A549 (cell line): ENCODE measurements at regions not wholly inside any gene's neighbourhood (a gene's known extent, or its start where the extent isn't known, plus 50 kb on each side); places are given as distances from the start of the nearest gene placed in this dataset.

Experiments
- ATAC-seq, 2 experiments: fragments of 200-7000 bp in 1 of 2; fragments of >200 bp in 1 of 2; cut with Nextera tagmentation in 1 of 2; cut with Tn5 transposase in 1 of 2; 3 replicates each; pipeline versions ENCODE4 v1.8.0 to v1.9.1; 2018 to 2020; ENCODE audit warnings: mild to moderate bottlenecking in 1 of 2, moderate library complexity in 1 of 2
- CTCF ChIA-PET: fragments of 300-600 bp; sonication (Branson Sonifier 250); formaldehyde crosslinking; extraction: SDS; loops from one replicate; lab custom pipeline; 2021; ENCODE audit warnings: antibody characterized with exemption, inconsistent platforms; lab: Yijun Ruan, JAX
- POLR2A ChIA-PET: fragments of 350-600 bp; formaldehyde crosslinking; extraction: SDS; loops from one replicate; lab custom pipeline; 2021; ENCODE audit warnings: antibody characterized with exemption, inconsistent platforms; lab: Yijun Ruan, JAX
- DNase-seq, 2 experiments: peaks; one replicate each; pipeline versions ENCODE4 v3.0.0 to v3.0.0-alpha.2; 2011 to 2016; ENCODE audit warnings: low read depth in 1 of 2, low spot score in 1 of 2
- FAIRE-seq: peaks from 2 replicates; lab custom pipeline; 2011; peaks lifted over from hg19 to GRCh38; lab: Jason Lieb, UNC
- H3K27ac ChIP-seq, 2 experiments: fragments of >200 bp; sonication (Bioruptor Twin); formaldehyde crosslinking; 3 replicates each; pipeline ENCODE4 v1.5.1; 2016 to 2017
- H3K4me1 ChIP-seq: fragments of >200 bp; sonication (Bioruptor Twin); formaldehyde crosslinking; 3 replicates; pipeline ENCODE4 v1.6.1; 2016
- H3K4me2 ChIP-seq: fragments of >200 bp; sonication (Bioruptor Twin); formaldehyde crosslinking; 3 replicates; pipeline ENCODE4 v1.6.1; 2016
- H3K4me3 ChIP-seq: fragments of >200 bp; sonication (Bioruptor Twin); formaldehyde crosslinking; 3 replicates; pipeline ENCODE4 v1.5.1; 2016
- H3K9me3 ChIP-seq: fragments of >200 bp; sonication (Bioruptor Twin); formaldehyde crosslinking; 3 replicates; pipeline ENCODE4 v1.6.1; 2016
- CBX2 ChIP-seq: fragments of 200-600 bp; sonication (generic); IDR thresholded peaks from 2 replicates; pipeline ENCODE4 v1.6.1; 2016; ENCODE audit warnings: low read depth, mild to moderate bottlenecking, borderline replicate concordance
- CBX8 ChIP-seq: fragments of 200-600 bp; sonication (generic); IDR thresholded peaks from 2 replicates; pipeline ENCODE4 v1.6.1; 2016
- CHD2 ChIP-seq: fragments of 150-350 bp; IDR thresholded peaks from 2 replicates; pipeline ENCODE4 v1.6.1; 2014; ENCODE audit warnings: low read length; ENCODE audit not compliant: partially characterized antibody
- CHD4 ChIP-seq: fragments of 200-600 bp; sonication (generic); IDR thresholded peaks from 2 replicates; pipeline ENCODE4 v1.6.1; 2016; ENCODE audit warnings: antibody characterized with exemption, mild to moderate bottlenecking, borderline replicate concordance
- EHMT2 ChIP-seq: fragments of 200-600 bp; sonication (generic); IDR thresholded peaks from 2 replicates; pipeline ENCODE4 v1.6.1; 2016; ENCODE audit warnings: antibody characterized with exemption, low read depth, mild to moderate bottlenecking, moderate library complexity
- EP300 ChIP-seq, 2 experiments: fragments of >200 bp; sonication (Bioruptor Twin); formaldehyde crosslinking; IDR thresholded peaks; 2 replicates in 1 of 2; 3 replicates in 1 of 2; pipeline ENCODE4 v1.6.1; 2016 to 2017
- FOSB ChIP-seq: fragments of 250-450 bp; sonication (Bioruptor Pico); IDR thresholded peaks from 2 replicates; pipeline ENCODE4 v1.5.0; 2020; ENCODE audit warnings: mild to moderate bottlenecking, moderate library complexity
- FOSL2 ChIP-seq, 2 experiments: fragments of 450-650 bp in 1 of 2; fragments of >200 bp in 1 of 2; sonication (Bioruptor Twin) in 1 of 2; formaldehyde crosslinking; IDR thresholded peaks; 2 replicates each; pipeline versions ENCODE4 v1.5.0 to v1.6.1; 2016 to 2020; ENCODE audit warnings: mild to moderate bottlenecking in 1 of 2, moderate library complexity in 1 of 2
- FOXS1 ChIP-seq: fragments of 250-450 bp; sonication (Bioruptor Pico); IDR thresholded peaks from 2 replicates; pipeline ENCODE4 v1.5.0; 2020; ENCODE audit warnings: mild to moderate bottlenecking, moderate library complexity
- HDAC2 ChIP-seq: fragments of 200-600 bp; sonication (generic); IDR thresholded peaks from 2 replicates; pipeline ENCODE4 v1.6.1; 2016
- HOXB13 ChIP-seq: fragments of 250-450 bp; sonication (Bioruptor Pico); IDR thresholded peaks from 2 replicates; pipeline ENCODE4 v1.5.0; 2020; ENCODE audit warnings: low read depth, mild to moderate bottlenecking, moderate library complexity
- HOXB5 ChIP-seq: fragments of 250-450 bp; sonication (Bioruptor Pico); IDR thresholded peaks from 2 replicates; pipeline ENCODE4 v1.5.0; 2020; ENCODE audit warnings: mild to moderate bottlenecking, moderate library complexity
- KDM1A ChIP-seq: fragments of 200-600 bp; sonication (generic); IDR thresholded peaks from 2 replicates; pipeline ENCODE4 v1.6.1; 2016; ENCODE audit warnings: low read depth, mild to moderate bottlenecking
- KDM5A ChIP-seq: fragments of 200-600 bp; sonication (generic); IDR thresholded peaks from 2 replicates; pipeline ENCODE4 v1.6.1; 2016; ENCODE audit warnings: antibody characterized with exemption, mild to moderate bottlenecking
- NFE2L2 ChIP-seq: fragments of 150-350 bp; conservative IDR thresholded peaks from 2 replicates; pipeline ENCODE4 v1.6.1; 2014; ENCODE audit warnings: low read length
- NPAS2 ChIP-seq: fragments of 250-450 bp; sonication (Bioruptor Pico); IDR thresholded peaks from 2 replicates; pipeline ENCODE4 v1.8.0; 2022; ENCODE audit warnings: mild to moderate bottlenecking, moderate library complexity, borderline replicate concordance
- POLR2AphosphoS2 ChIP-seq: conservative IDR thresholded peaks from 2 replicates; pipeline ENCODE4 v1.6.1; 2012; ENCODE audit warnings: low read length, improper control_type of control experiment, inconsistent platforms
- RARB ChIP-seq: fragments of 250-450 bp; sonication (Bioruptor Pico); IDR thresholded peaks from 2 replicates; pipeline ENCODE4 v1.8.0; 2021; ENCODE audit warnings: mild to moderate bottlenecking, moderate library complexity
- RCOR1 ChIP-seq: fragments of 150-350 bp; IDR thresholded peaks from 2 replicates; pipeline ENCODE4 v1.6.1; 2014; ENCODE audit warnings: antibody characterized with exemption, low read length, low read depth
- RFX5 ChIP-seq: fragments of 450-650 bp; IDR thresholded peaks from 2 replicates; pipeline ENCODE4 v1.7.1; 2014; ENCODE audit warnings: antibody characterized with exemption, mild to moderate bottlenecking, moderate library complexity
- SMC3 ChIP-seq: fragments of >200 bp; sonication (Bioruptor Twin); formaldehyde crosslinking; IDR thresholded peaks from 3 replicates; pipeline ENCODE4 v1.6.1; 2018; ENCODE audit warnings: inconsistent platforms
- TFCP2L1 ChIP-seq: fragments of 250-450 bp; sonication (Bioruptor Pico); IDR thresholded peaks from 2 replicates; pipeline ENCODE4 v1.5.0; 2021; ENCODE audit warnings: mild to moderate bottlenecking
- TP53 ChIP-seq: fragments of 250-450 bp; sonication (Bioruptor Pico); IDR thresholded peaks from 2 replicates; pipeline ENCODE4 v1.5.0; 2021; ENCODE audit warnings: mild to moderate bottlenecking, moderate library complexity
- ZC3H11A ChIP-seq: fragments of 450-650 bp; IDR thresholded peaks from 2 replicates; pipeline ENCODE4 v1.6.1; 2014; ENCODE audit warnings: antibody characterized with exemption, mild to moderate bottlenecking
- ZSCAN20 ChIP-seq: fragments of 250-450 bp; sonication (Bioruptor Pico); IDR thresholded peaks from 2 replicates; pipeline ENCODE4 v1.8.0; 2022; ENCODE audit warnings: mild to moderate bottlenecking, moderate library complexity
- WGBS: methylation state at CpG from one replicate; pipeline ENCODE4 v1.1.6; 2017; ENCODE audit errors: missing lambda C conversion rate; 5-methylcytosine and 5-hydroxymethylcytosine counted together
- TF ChIP-seq, protein P1 (sequence below): fragments of 450-650 bp; IDR thresholded peaks from 2 replicates; pipeline ENCODE4 v1.6.1; 2014; ENCODE audit warnings: antibody characterized with exemption
- TF ChIP-seq, protein P2 (sequence below): IDR thresholded peaks from 2 replicates; pipeline ENCODE4 v1.6.1; 2012; ENCODE audit warnings: low read depth, borderline replicate concordance
- TF ChIP-seq, protein P3 (sequence below): fragments of >200 bp; sonication (Bioruptor Twin); formaldehyde crosslinking; IDR thresholded peaks from 2 replicates; pipeline ENCODE4 v1.6.1; 2016
- TF ChIP-seq, protein P4 (sequence below): IDR thresholded peaks from 2 replicates; pipeline ENCODE4 v1.6.1; 2012

DNA sequence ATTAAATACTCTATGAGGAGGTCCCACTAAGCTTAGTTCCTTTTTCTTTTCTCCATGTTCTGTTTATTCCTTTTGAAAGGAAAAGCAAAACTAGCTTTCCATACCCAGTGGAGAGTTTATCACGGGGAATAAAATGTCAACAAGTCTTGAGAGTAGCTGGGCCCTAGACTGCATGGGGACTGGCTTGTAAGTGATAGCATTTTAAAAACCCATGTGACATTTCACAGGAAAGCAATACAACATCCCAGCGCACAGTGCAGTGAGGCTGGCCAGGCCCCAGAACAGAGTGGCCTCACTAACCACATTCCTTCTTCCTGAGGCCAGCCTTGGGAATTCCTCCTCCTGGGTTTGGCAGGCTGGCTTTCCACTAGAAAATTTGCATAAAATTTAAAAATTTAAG lies 149.8 kb downstream of the DLEU7 start:
- Histone ChIP-seq H3K27ac (no peak overlapping the region), H3K9me3 (no peaks in the 10 kb centered on the region), H3K4me2 (no peak overlapping the region), H3K4me1 (no peaks in the 10 kb centered on the region), H3K4me3 (no peak overlapping the region)
- ChIA-PET POLR2A (no interaction called here), CTCF (no interaction called here)
- TF ChIP-seq CHD4 = no peak
- TF ChIP-seq CHD2 = no peak
- TF ChIP-seq FOXS1 (CRISPR knock-in tag) = no peak
- TF ChIP-seq SMC3 = no peak
- TF ChIP-seq FOSL2 (IDR thresholded peaks at IDR 0.05) = no peak
- TF ChIP-seq FOSL2 (CRISPR knock-in tag; IDR thresholded peaks at IDR 0.05) = no peak
- no peak for TF ChIP-seq HDAC2
- TF ChIP-seq KDM1A = no peak
- TF ChIP-seq HOXB13 (CRISPR knock-in tag) = no peak
- no peak for TF ChIP-seq KDM5A
- no peak for TF ChIP-seq CBX8
- no peak for TF ChIP-seq HOXB5 (CRISPR knock-in tag)
- TF ChIP-seq POLR2AphosphoS2 = no peak
- TF ChIP-seq, protein P1, sequence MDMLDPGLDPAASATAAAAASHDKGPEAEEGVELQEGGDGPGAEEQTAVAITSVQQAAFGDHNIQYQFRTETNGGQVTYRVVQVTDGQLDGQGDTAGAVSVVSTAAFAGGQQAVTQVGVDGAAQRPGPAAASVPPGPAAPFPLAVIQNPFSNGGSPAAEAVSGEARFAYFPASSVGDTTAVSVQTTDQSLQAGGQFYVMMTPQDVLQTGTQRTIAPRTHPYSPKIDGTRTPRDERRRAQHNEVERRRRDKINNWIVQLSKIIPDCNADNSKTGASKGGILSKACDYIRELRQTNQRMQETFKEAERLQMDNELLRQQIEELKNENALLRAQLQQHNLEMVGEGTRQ = no peak
- no peak for TF ChIP-seq RFX5
- TF ChIP-seq TP53 (CRISPR knock-in tag) = no peak
- TF ChIP-seq RCOR1 = no peak
- TF ChIP-seq CBX2 = no peak
- FAIRE-seq = no peak
- no peak for DNase-seq
- WGBS = 95% methylated on average over 2 of the region's 2 CpGs
- ATAC-seq = no peak

DNA sequence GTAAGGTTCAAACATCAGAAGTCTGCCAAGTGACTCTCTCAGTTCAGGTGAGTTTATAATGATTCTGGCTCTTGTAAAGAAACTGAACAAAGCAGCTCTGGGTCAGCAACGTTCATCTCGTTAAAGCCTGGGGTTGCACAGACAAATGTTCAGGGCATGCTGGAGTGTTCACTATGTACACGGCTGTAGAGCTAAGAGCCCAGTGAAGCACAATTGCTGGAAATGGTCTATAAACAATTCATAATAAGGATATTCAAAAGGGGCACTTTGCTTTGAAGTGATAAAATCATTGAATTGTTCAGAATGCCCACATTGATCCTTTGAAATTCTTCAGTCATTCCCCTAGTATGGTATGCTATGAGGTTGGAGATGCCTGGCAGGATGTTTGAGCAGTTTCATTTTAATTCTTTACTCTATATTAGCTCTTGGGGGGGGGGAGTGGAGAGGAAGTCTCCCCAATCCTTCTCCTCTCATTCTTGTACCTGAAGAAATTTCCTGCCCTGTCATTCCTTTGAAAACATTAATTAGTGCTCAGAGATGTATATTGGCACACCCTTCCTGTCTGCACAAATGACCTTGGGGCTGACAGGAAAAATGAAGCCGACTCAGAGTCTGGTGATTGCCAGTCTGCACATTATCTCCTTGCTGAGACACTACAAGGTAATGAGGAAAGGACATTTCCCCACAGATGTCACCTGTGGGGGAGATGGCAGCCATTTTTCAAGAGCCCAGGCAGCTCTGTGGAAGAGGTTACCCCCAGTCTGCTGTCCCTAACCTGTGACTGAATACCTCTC lies 145.5 kb downstream of the DLEU7 start:
- no peak for FAIRE-seq
- TF ChIP-seq CBX8 (no peak), ZSCAN20 (CRISPR knock-in tag) (no peak), TFCP2L1 (CRISPR knock-in tag) (no peak), FOSB (CRISPR knock-in tag) (no peak)
- TF ChIP-seq, protein P2, sequence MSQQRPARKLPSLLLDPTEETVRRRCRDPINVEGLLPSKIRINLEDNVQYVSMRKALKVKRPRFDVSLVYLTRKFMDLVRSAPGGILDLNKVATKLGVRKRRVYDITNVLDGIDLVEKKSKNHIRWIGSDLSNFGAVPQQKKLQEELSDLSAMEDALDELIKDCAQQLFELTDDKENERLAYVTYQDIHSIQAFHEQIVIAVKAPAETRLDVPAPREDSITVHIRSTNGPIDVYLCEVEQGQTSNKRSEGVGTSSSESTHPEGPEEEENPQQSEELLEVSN = no peak
- TF ChIP-seq, protein P3, sequence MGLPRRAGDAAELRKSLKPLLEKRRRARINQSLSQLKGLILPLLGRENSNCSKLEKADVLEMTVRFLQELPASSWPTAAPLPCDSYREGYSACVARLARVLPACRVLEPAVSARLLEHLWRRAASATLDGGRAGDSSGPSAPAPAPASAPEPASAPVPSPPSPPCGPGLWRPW = no peak
- TF ChIP-seq, all 56 proteins: peak for 0
- H3K4me3 ChIP-seq = no peak overlapping the region
- 49% methylated on average over 4 of the region's 4 CpGs for WGBS
- no peak overlapping the region for H3K27ac ChIP-seq
- DNase-seq = no peak
- no peak overlapping the region for H3K4me2 ChIP-seq
- no peak for ATAC-seq
- CTCF ChIA-PET = no interaction called here
- POLR2A ChIA-PET = no interaction called here
- no peaks in the 10 kb centered on the region for H3K9me3 ChIP-seq
- H3K4me1 ChIP-seq = no peaks in the 10 kb centered on the region

DNA sequence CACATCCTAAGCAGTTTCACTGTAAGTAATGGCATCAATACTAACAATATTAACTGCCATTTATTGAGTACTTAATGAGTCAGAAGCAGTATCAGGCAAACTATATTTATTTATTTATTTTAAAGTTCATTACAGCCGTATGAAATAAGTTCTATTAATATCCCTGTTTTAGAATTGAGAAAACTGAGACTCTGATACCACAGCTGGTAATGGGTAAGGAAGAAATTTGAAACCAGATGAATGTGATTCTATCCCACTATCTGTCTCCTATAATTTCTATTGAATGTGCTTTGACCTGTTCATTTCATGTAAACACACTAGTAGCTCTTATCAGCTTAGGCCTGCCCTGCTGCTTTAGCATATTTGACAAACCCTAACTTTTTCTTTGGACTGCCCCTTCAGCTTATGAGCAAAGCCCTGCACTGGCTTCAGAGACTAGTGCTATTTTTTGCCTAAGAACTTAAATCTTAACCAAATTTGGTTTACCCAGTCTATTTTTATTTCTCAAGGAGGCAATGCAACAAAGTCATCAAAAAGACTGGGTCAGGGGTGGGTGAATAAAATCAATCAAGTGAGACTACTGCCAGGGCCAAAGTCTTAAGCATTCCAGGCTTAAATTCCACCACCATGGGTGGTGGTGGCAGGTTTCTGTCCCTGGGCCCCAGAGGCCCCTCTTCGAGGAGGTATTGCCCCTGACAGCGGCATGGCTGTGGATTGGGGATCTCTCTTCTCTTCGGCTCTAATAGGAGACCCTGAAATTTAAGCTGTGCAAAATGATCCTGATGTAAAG lies 143.4 kb downstream of the DLEU7 start:
- ATAC-seq = no peak
- POLR2A ChIA-PET = no interaction called here
- 54% methylated on average over 4 of the region's 4 CpGs for WGBS
- TF ChIP-seq EHMT2 = no peak
- TF ChIP-seq ZSCAN20 (CRISPR knock-in tag) = no peak
- TF ChIP-seq EP300 (IDR thresholded peaks at IDR 0.05) = no peak
- TF ChIP-seq FOXS1 (CRISPR knock-in tag) = no peak
- TF ChIP-seq POLR2AphosphoS2 = no peak
- TF ChIP-seq, protein P4, sequence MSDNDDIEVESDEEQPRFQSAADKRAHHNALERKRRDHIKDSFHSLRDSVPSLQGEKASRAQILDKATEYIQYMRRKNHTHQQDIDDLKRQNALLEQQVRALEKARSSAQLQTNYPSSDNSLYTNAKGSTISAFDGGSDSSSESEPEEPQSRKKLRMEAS = no peak
- TF ChIP-seq CBX8 = no peak
- no peak for TF ChIP-seq NFE2L2
- no peak for TF ChIP-seq HDAC2
- no peak for TF ChIP-seq ZC3H11A
- no peak for TF ChIP-seq NPAS2 (CRISPR knock-in tag)
- TF ChIP-seq RARB (CRISPR knock-in tag) = no peak
- no peak for TF ChIP-seq FOSB (CRISPR knock-in tag)
- TF ChIP-seq FOSL2 (IDR thresholded peaks at IDR 0.05) = no peak
- no peak for TF ChIP-seq FOSL2 (CRISPR knock-in tag; IDR thresholded peaks at IDR 0.05)
- TF ChIP-seq RFX5 = no peak

More for the DNA sequence above, 143.4 kb downstream of the DLEU7 start:
- Histone ChIP-seq H3K27ac (no peak overlapping the region), H3K4me3 (no peak overlapping the region), H3K4me1 (no peaks in the 10 kb centered on the region), H3K9me3 (no peaks in the 10 kb centered on the region), H3K4me2 (no peak overlapping the region)
- FAIRE-seq = no peak
- CTCF ChIA-PET = no interaction called here
- no peak for DNase-seq
